ENCODE measurements at regions not wholly inside any gene's neighbourhood (a gene's known extent, or its start where the extent isn't known, plus 50 kb on each side); places are given as distances from the start of the nearest gene placed in this dataset.
"Not testable (repeated sequence)": the region's sequence is repeated elsewhere in the genome, so short reads cannot be mapped to it uniquely, and the experiment has no call there.

- no peak for DNase-seq (ENCODE audit: low spot score)
- no peak for TF ChIP-seq CTCF (IDR thresholded peaks at IDR 0.05; ENCODE audit: extremely low read depth, insufficient read depth, missing control alignments)
- in situ Hi-C loops (cut with MboI; ENCODE audit: low pct_unique_long_range_greater_than_20kb, low sequenced_read_pairs, unreplicated experiment) = no loop called here
Observed at GRCh38 chr6:62998022-62998421, 213.2 kb upstream of the FKBP1C start.

GRCh38 chr6:62999242-62999641, 212.0 kb upstream of the FKBP1C start:
- in situ Hi-C loops (cut with MboI; ENCODE audit: low pct_unique_long_range_greater_than_20kb, low sequenced_read_pairs, unreplicated experiment); DNase-seq (ENCODE audit: low spot score): not testable (repeated sequence)

- no peak for TF ChIP-seq CTCF (IDR thresholded peaks at IDR 0.05; ENCODE audit: extremely low read depth, insufficient read depth, missing control alignments)
- DNase-seq (ENCODE audit: low spot score) = no peak
- in situ Hi-C loops (cut with MboI; ENCODE audit: low pct_unique_long_range_greater_than_20kb, low sequenced_read_pairs, unreplicated experiment) = no loop called here
Observed at GRCh38 chr6:62999796-63000195, 211.5 kb upstream of the FKBP1C start.

GRCh38 chr6:63006018-63006417, 205.3 kb upstream of the FKBP1C start:
- in situ Hi-C loops (cut with MboI; ENCODE audit: low pct_unique_long_range_greater_than_20kb, low sequenced_read_pairs, unreplicated experiment); DNase-seq (ENCODE audit: low spot score): not testable (repeated sequence)

- in situ Hi-C loops (cut with MboI; ENCODE audit: low pct_unique_long_range_greater_than_20kb, low sequenced_read_pairs, unreplicated experiment); DNase-seq (ENCODE audit: low spot score): not testable (repeated sequence)
Observed at GRCh38 chr6:63010962-63011361, 200.3 kb upstream of the FKBP1C start.

GRCh38 chr6:63014290-63014689, 197.0 kb upstream of the FKBP1C start:
- TF ChIP-seq CTCF (IDR thresholded peaks at IDR 0.05; ENCODE audit: extremely low read depth, insufficient read depth, missing control alignments) = no peak
- in situ Hi-C loops (cut with MboI; ENCODE audit: low pct_unique_long_range_greater_than_20kb, low sequenced_read_pairs, unreplicated experiment) = no loop called here
- DNase-seq (ENCODE audit: low spot score) = no peak

GRCh38 chr6:63022631-63023030, 188.6 kb upstream of the FKBP1C start:
- DNase-seq (ENCODE audit: low spot score) = no peak
- in situ Hi-C loops (cut with MboI; ENCODE audit: low pct_unique_long_range_greater_than_20kb, low sequenced_read_pairs, unreplicated experiment) = no loop called here
- no peak for TF ChIP-seq CTCF (IDR thresholded peaks at IDR 0.05; ENCODE audit: extremely low read depth, insufficient read depth, missing control alignments)

- in situ Hi-C loops (cut with MboI; ENCODE audit: low pct_unique_long_range_greater_than_20kb, low sequenced_read_pairs, unreplicated experiment) = no loop called here
- TF ChIP-seq CTCF (IDR thresholded peaks at IDR 0.05; ENCODE audit: extremely low read depth, insufficient read depth, missing control alignments) = no peak
Observed at GRCh38 chr6:63023726-63024125, 187.5 kb upstream of the FKBP1C start.

More at GRCh38 chr6:63023726-63024125, 187.5 kb upstream of the FKBP1C start:
- DNase-seq (ENCODE audit: low spot score) = no peak
